ENCODE measurements at regions not wholly inside any gene's neighbourhood (a gene's known extent, or its start where the extent isn't known, plus 50 kb on each side); places are given as distances from the start of the nearest gene placed in this dataset.

- no peak for DNase-seq
Observed at GRCh38 chrX:120819126-120819525, 56.5 kb downstream of the CT47B1 start.

GRCh38 chrX:120813982-120814381, 61.7 kb downstream of the CT47B1 start:
- DNase-seq = no peak

- no peak for DNase-seq
Observed at GRCh38 chrX:120801426-120801825, 74.2 kb downstream of the CT47B1 start.

- DNase-seq = no peak
Observed at GRCh38 chrX:120797188-120797851, 78.3 kb downstream of the CT47B1 start.

GRCh38 chrX:120795301-120795700, 80.4 kb downstream of the CT47B1 start:
- no peak for DNase-seq

GRCh38 chrX:120794525-120794975, 81.1 kb downstream of the CT47B1 start:
- DNase-seq = no peak

- no peak for DNase-seq
Observed at GRCh38 chrX:120793098-120793497, 82.6 kb downstream of the CT47B1 start.

GRCh38 chrX:120791013-120791643, 84.5 kb downstream of the CT47B1 start:
- no peak for DNase-seq

GRCh38 chrX:120790552-120790951, 85.1 kb downstream of the CT47B1 start:
- DNase-seq = no peak

GRCh38 chrX:120790118-120790517, 85.5 kb downstream of the CT47B1 start:
- no peak for DNase-seq

GRCh38 chrX:120781403-120781802, 94.3 kb downstream of the CT47B1 start:
- no peak for DNase-seq

GRCh38 chrX:120775959-120776358, 99.7 kb downstream of the CT47B1 start:
- DNase-seq = no peak

- DNase-seq = no peak
Observed at GRCh38 chrX:120774606-120775005, 101.1 kb downstream of the CT47B1 start.

- DNase-seq = no peak
Observed at GRCh38 chrX:120773801-120774200, 101.9 kb downstream of the CT47B1 start.

- DNase-seq = no peak
Observed at GRCh38 chrX:120769576-120770341, 105.9 kb downstream of the CT47B1 start.

GRCh38 chrX:120768681-120769080, 107.0 kb downstream of the CT47B1 start:
- DNase-seq = no peak

- no peak for DNase-seq
Observed at GRCh38 chrX:120768254-120768653, 107.4 kb downstream of the CT47B1 start.

- no peak for DNase-seq
Observed at GRCh38 chrX:120763269-120763668, 112.4 kb downstream of the CT47B1 start.

GRCh38 chrX:120761810-120762209, 113.9 kb downstream of the CT47B1 start:
- no peak for DNase-seq

GRCh38 chrX:120759685-120760084, 116.0 kb downstream of the CT47B1 start:
- DNase-seq = no peak

- DNase-seq = no peak
Observed at GRCh38 chrX:120755066-120755846, 120.4 kb downstream of the CT47B1 start.

- DNase-seq = peak; percentile 30
Observed at GRCh38 chrX:120753413-120754251, 122.0 kb downstream of the CT47B1 start.
